Nephron progenitor cell (in vitro differentiated cells): ENCODE measurements at regions not wholly inside any gene's neighbourhood (a gene's known extent, or its start where the extent isn't known, plus 50 kb on each side); places are given as distances from the start of the nearest gene placed in this dataset.

Source experiments
- DNase-seq: peaks from one replicate; pipeline ENCODE4 v3.0.0; 2021
- H3K27ac Mint-ChIP-seq: 2 replicates; pipeline ENCODE4 v1.8.0; 2021; ENCODE audit warnings: mild to moderate bottlenecking, moderate library complexity, mixed read lengths
- H3K27me3 Mint-ChIP-seq: 2 replicates; pipeline ENCODE4 v1.8.0; 2021; ENCODE audit warnings: mild to moderate bottlenecking, low read depth, mixed read lengths; ENCODE audit not compliant: poor library complexity
- H3K36me3 Mint-ChIP-seq: 2 replicates; pipeline ENCODE4 v1.8.0; 2021; ENCODE audit warnings: low read depth, mixed read lengths
- H3K4me1 Mint-ChIP-seq: 2 replicates; pipeline ENCODE4 v1.8.0; 2021; ENCODE audit warnings: mixed read lengths
- H3K4me3 Mint-ChIP-seq: 2 replicates; pipeline ENCODE4 v1.8.0; 2021; ENCODE audit warnings: mild to moderate bottlenecking, moderate library complexity, mixed read lengths
- H3K9me3 Mint-ChIP-seq: 2 replicates; pipeline ENCODE4 v1.8.0; 2021; ENCODE audit warnings: mild to moderate bottlenecking, moderate library complexity, mixed read lengths
- CTCF ChIP-seq: fragments of 200-600 bp; sonication (generic); IDR thresholded peaks from 2 replicates; pipeline ENCODE4 v1.5.0; 2021; ENCODE audit warnings: antibody characterized with exemption

GRCh38 chr12:124433147-124433874 lies 134.1 kb downstream of the NCOR2 start:
- Mint-ChIP-seq H3K9me3 (no peaks in the 10 kb centered on the region), H3K4me3 (no peak overlapping the region), H3K4me1 (peaks cover 30% of the 10 kb centered on the region), H3K36me3 (peaks cover 6% of the 10 kb centered on the region), H3K27ac (no peak overlapping the region), H3K27me3 (no peaks in the 10 kb centered on the region)
- TF ChIP-seq CTCF = no peak
- no peak for DNase-seq

- Mint-ChIP-seq H3K4me3 (no peak overlapping the region), H3K27ac (no peak overlapping the region), H3K36me3 (peaks cover 6% of the 10 kb centered on the region), H3K9me3 (no peaks in the 10 kb centered on the region), H3K4me1 (peaks cover 39% of the 10 kb centered on the region), H3K27me3 (no peaks in the 10 kb centered on the region)
- DNase-seq = no peak
- no peak for TF ChIP-seq CTCF
Measured at GRCh38 chr12:124432376-124432775, 135.0 kb downstream of the NCOR2 start.

- no peaks in the 10 kb centered on the region for H3K9me3 Mint-ChIP-seq
- H3K36me3 Mint-ChIP-seq = peaks cover 6% of the 10 kb centered on the region
- DNase-seq = no peak
- no peak for TF ChIP-seq CTCF
- H3K4me3 Mint-ChIP-seq = no peak overlapping the region
- no peak overlapping the region for H3K27ac Mint-ChIP-seq
- peaks cover 43% of the 10 kb centered on the region for H3K4me1 Mint-ChIP-seq
- no peaks in the 10 kb centered on the region for H3K27me3 Mint-ChIP-seq
Measured at GRCh38 chr12:124431971-124432370, 135.4 kb downstream of the NCOR2 start.

- Mint-ChIP-seq H3K4me1 (peaks cover 58% of the 10 kb centered on the region), H3K36me3 (peaks cover 11% of the 10 kb centered on the region), H3K4me3 (no peak overlapping the region), H3K9me3 (no peaks in the 10 kb centered on the region), H3K27ac (peak overlapping the region; percentile 85), H3K27me3 (peaks cover 3% of the 10 kb centered on the region)
- TF ChIP-seq CTCF = no peak
- no peak for DNase-seq
Measured at GRCh38 chr12:124430491-124430890, 135.6 kb downstream of the RFLNA start.

GRCh38 chr12:124429535-124429934 lies 134.6 kb downstream of the RFLNA start:
- Mint-ChIP-seq H3K27ac (no peak overlapping the region), H3K4me1 (peaks cover 56% of the 10 kb centered on the region), H3K4me3 (no peak overlapping the region), H3K36me3 (peaks cover 11% of the 10 kb centered on the region), H3K27me3 (peaks cover 6% of the 10 kb centered on the region), H3K9me3 (no peaks in the 10 kb centered on the region)
- DNase-seq = no peak
- no peak for TF ChIP-seq CTCF

GRCh38 chr12:124428792-124429281 lies 133.9 kb downstream of the RFLNA start:
- peaks cover 18% of the 10 kb centered on the region for H3K36me3 Mint-ChIP-seq
- DNase-seq = no peak
- H3K4me1 Mint-ChIP-seq = peaks cover 58% of the 10 kb centered on the region
- H3K27ac Mint-ChIP-seq = peak overlapping the region; percentile 69
- no peak for TF ChIP-seq CTCF
- H3K9me3 Mint-ChIP-seq = no peaks in the 10 kb centered on the region
- H3K27me3 Mint-ChIP-seq = peaks cover 8% of the 10 kb centered on the region
- H3K4me3 Mint-ChIP-seq = peak overlapping the region; percentile 18
